PC-3 (cell line): ENCODE measurements at regions not wholly inside any gene's neighbourhood (a gene's known extent, or its start where the extent isn't known, plus 50 kb on each side); places are given as distances from the start of the nearest gene placed in this dataset.

ENCODE experiments used
- ATAC-seq: fragments of 200-7000 bp; cut with Tn5 transposase; 2 replicates; pipeline ENCODE4 v1.9.1; 2020; ENCODE audit warnings: mild to moderate bottlenecking, moderate library complexity
- BruUV-seq: library from RNA; stranded (reverse); fragments of 400-500 nt; replicated peaks from 2 replicates; lab custom pipeline; 2021; lab: Mats Ljungman, UMichigan
- CTCF ChIA-PET: fragments of 300-600 bp; sonication (Branson Sonifier 250); formaldehyde crosslinking; loops from one replicate; lab custom pipeline; 2022; ENCODE audit warnings: antibody characterized with exemption; lab: Charles Lee
- POLR2A ChIA-PET: fragments of 300-600 bp; sonication (Branson Sonifier 250); formaldehyde crosslinking; loops from one replicate; lab custom pipeline; 2022; ENCODE audit warnings: antibody characterized with exemption; ENCODE audit not compliant: unreplicated experiment; lab: Charles Lee
- DNase-seq: peaks from one replicate; pipeline ENCODE4 v3.0.0-alpha.2; 2015
- H2AFZ ChIP-seq: fragments of 300-600 bp; sonication (generic); 2 replicates; pipeline ENCODE4 v1.6.0; 2016; ENCODE audit warnings: antibody characterized with exemption, low read length
- H3F3A ChIP-seq: fragments of 300-600 bp; sonication (generic); one replicate; pipeline ENCODE4 v1.6.0; 2017; ENCODE audit warnings: antibody characterized with exemption, low read length, control low read depth, mild to moderate bottlenecking; ENCODE audit not compliant: unreplicated experiment
- H3K27ac ChIP-seq: fragments of 300-600 bp; sonication (generic); 2 replicates; pipeline ENCODE4 v1.5.1; 2016; ENCODE audit warnings: mild to moderate bottlenecking, low read length
- H3K27me3 ChIP-seq: fragments of 300-600 bp; sonication (generic); 2 replicates; pipeline ENCODE4 v1.6.1; 2016; ENCODE audit warnings: low read length, mixed read lengths
- H3K36me3 ChIP-seq: fragments of 300-600 bp; sonication (generic); 2 replicates; pipeline ENCODE4 v1.6.1; 2016; ENCODE audit warnings: low read depth, mixed run types, low read length, mixed read lengths
- H3K4me1 ChIP-seq: fragments of 300-600 bp; sonication (generic); 2 replicates; pipeline ENCODE4 v1.5.1; 2016; ENCODE audit warnings: low read length; ENCODE audit not compliant: insufficient read depth
- H3K4me2 ChIP-seq: fragments of 300-600 bp; sonication (generic); 2 replicates; pipeline ENCODE4 v1.6.0; 2016; ENCODE audit warnings: low read length
- H3K4me3 ChIP-seq: fragments of 300-600 bp; sonication (generic); 2 replicates; pipeline ENCODE4 v1.5.1; 2016; ENCODE audit warnings: mild to moderate bottlenecking, low read length, mixed read lengths
- H3K79me2 ChIP-seq: fragments of 300-600 bp; sonication (generic); 2 replicates; pipeline ENCODE4 v1.6.1; 2017; ENCODE audit warnings: low read length, mixed read lengths
- H3K9ac ChIP-seq: fragments of 300-600 bp; sonication (generic); 2 replicates; pipeline ENCODE4 v1.6.0; 2016; ENCODE audit warnings: mild to moderate bottlenecking, low read length
- H3K9me2 ChIP-seq: fragments of 300-600 bp; sonication (generic); replicated peaks from 2 replicates; pipeline ENCODE4 v1.6.1; 2016; ENCODE audit warnings: mixed run types, low read length, mixed read lengths
- H3K9me3 ChIP-seq: fragments of 300-600 bp; sonication (generic); 2 replicates; pipeline ENCODE4 v1.6.1; 2016; ENCODE audit warnings: low read length, mixed read lengths
- H4K20me1 ChIP-seq: fragments of 300-600 bp; sonication (generic); 2 replicates; pipeline ENCODE4 v1.6.1; 2016; ENCODE audit warnings: low read length, mixed read lengths
- CTCF ChIP-seq: fragments of 300-600 bp; sonication (generic); conservative IDR thresholded peaks from 2 replicates; pipeline ENCODE4 v1.5.1; 2017; ENCODE audit warnings: antibody characterized with exemption, low read depth, mild to moderate bottlenecking, low read length
- EZH2 ChIP-seq: fragments of 300-600 bp; sonication (generic); IDR thresholded peaks from one replicate; pipeline ENCODE4 v1.6.1; 2017; ENCODE audit warnings: antibody characterized with exemption, mild to moderate bottlenecking, low read length; ENCODE audit not compliant: unreplicated experiment
- EZH2phosphoT487 ChIP-seq: fragments of 300-600 bp; sonication (generic); IDR thresholded peaks from 2 replicates; pipeline ENCODE4 v1.6.1; 2018; ENCODE audit warnings: mild to moderate bottlenecking, antibody characterized with exemption, low read length, borderline replicate concordance
- intact Hi-C: fragments of 100-400 bp; cut with micrococcal nuclease; formaldehyde crosslinking; loops from 2 replicates; pipeline ENCODE4 v1.9.0; 2023

- peaks cover 4% of the 10 kb centered on the region; the same call in 1 of the 2 replicates for H3K27me3 ChIP-seq
- no peak overlapping the region for H3K4me2 ChIP-seq
- H3K27ac ChIP-seq = no peak overlapping the region
- TF ChIP-seq EZH2phosphoT487 (no peak), CTCF (peak; percentile 58)
- POLR2A ChIA-PET = no interaction called here
- CTCF ChIA-PET = no interaction called here
- intact Hi-C loops = loop anchor here (10.0 kb wide), 1 partner anchor 417 kb away; no protein-coding TSS in a partner anchor
- no peaks in the 10 kb centered on the region for H3K36me3 ChIP-seq
- BruUV-seq = no TSS peak
- no peaks in the 10 kb centered on the region for H4K20me1 ChIP-seq
- H3F3A ChIP-seq = no peaks in the 10 kb centered on the region
- H3K4me3 ChIP-seq = no peak overlapping the region
- H3K9ac ChIP-seq = no peak overlapping the region
- no peaks in the 10 kb centered on the region for H3K79me2 ChIP-seq
- no peaks in the 10 kb centered on the region for H3K4me1 ChIP-seq
- H3K9me3 ChIP-seq = no peaks in the 10 kb centered on the region
- H3K9me2 ChIP-seq = no peaks in the 10 kb centered on the region
- peak; percentile 35 for DNase-seq
- no peak overlapping the region for H2AFZ ChIP-seq
- ATAC-seq = 0 out of 2 replicates have a peak, but pooled peaks have one; percentile 20
Measured at GRCh38 chr2:59182249-59182648, 941.1 kb upstream of the FANCL start.

GRCh38 chr2:59181347-59181746 lies 940.2 kb upstream of the FANCL start:
- TF ChIP-seq EZH2phosphoT487 (no peak), EZH2 (no peak), CTCF (no peak)
- Histone ChIP-seq H3K27me3 (peaks cover 4% of the 10 kb centered on the region; the same call in 1 of the 2 replicates), H3K4me3 (no peak overlapping the region), H3K4me1 (no peaks in the 10 kb centered on the region), H3F3A (no peaks in the 10 kb centered on the region), H3K27ac (no peak overlapping the region), H2AFZ (no peak overlapping the region), H3K9ac (no peak overlapping the region), H3K9me3 (no peaks in the 10 kb centered on the region), H3K9me2 (no peaks in the 10 kb centered on the region), H4K20me1 (no peaks in the 10 kb centered on the region), H3K79me2 (no peaks in the 10 kb centered on the region), H3K4me2 (no peak overlapping the region), H3K36me3 (no peaks in the 10 kb centered on the region)
- ATAC-seq = no peak
- intact Hi-C loops = loop anchor here (10.0 kb wide), 1 partner anchor 417 kb away; no protein-coding TSS in a partner anchor
- ChIA-PET POLR2A (no interaction called here), CTCF (no interaction called here)
- no peak for DNase-seq
- BruUV-seq = no TSS peak

- H3K9me2 ChIP-seq = no peaks in the 10 kb centered on the region
- no peak overlapping the region for H3K4me2 ChIP-seq
- H3K4me1 ChIP-seq = no peaks in the 10 kb centered on the region
- BruUV-seq = no TSS peak
- intact Hi-C loops = loop anchor here (10.0 kb wide), 1 partner anchor 416 kb away; no protein-coding TSS in a partner anchor
- H3K79me2 ChIP-seq = no peaks in the 10 kb centered on the region
- H3K9me3 ChIP-seq = no peaks in the 10 kb centered on the region
- H3K27me3 ChIP-seq = peaks cover 5% of the 10 kb centered on the region; the same call in 1 of the 2 replicates
- H3F3A ChIP-seq = no peaks in the 10 kb centered on the region
- POLR2A ChIA-PET = no interaction called here
- ATAC-seq (no peak), DNase-seq (no peak)
- CTCF ChIA-PET = no interaction called here
- H3K9ac ChIP-seq = no peak overlapping the region
- no peak overlapping the region for H2AFZ ChIP-seq
- H3K4me3 ChIP-seq = no peak overlapping the region
- no peaks in the 10 kb centered on the region for H4K20me1 ChIP-seq
- H3K27ac ChIP-seq = no peak overlapping the region
- TF ChIP-seq EZH2phosphoT487 (no peak), EZH2 (no peak), CTCF (no peak)
- no peaks in the 10 kb centered on the region for H3K36me3 ChIP-seq
Measured at GRCh38 chr2:59180621-59181020, 939.5 kb upstream of the FANCL start.
